Neural progenitor cell (in vitro differentiated cells): ENCODE measurements at regions not wholly inside any gene's neighbourhood (a gene's known extent, or its start where the extent isn't known, plus 50 kb on each side); places are given as distances from the start of the nearest gene placed in this dataset.
A peak's percentile ranks its signal among the peaks of the same experiment; 100 is the strongest.

ENCODE experiments used
- DNase-seq: peaks from one replicate; pipeline ENCODE4 v3.0.0-alpha.2; 2016; ENCODE audit warnings: low spot score
- H2AFZ ChIP-seq: fragments of 200-600 bp; sonication (generic); replicated peaks from 2 replicates; pipeline ENCODE4 v1.6.1; 2016; ENCODE audit warnings: antibody characterized with exemption
- H3F3A ChIP-seq: fragments of 200-600 bp; sonication (generic); 2 replicates; pipeline ENCODE4 v1.6.1; 2016; ENCODE audit warnings: antibody characterized with exemption, low read depth
- H3K27ac ChIP-seq: fragments of 200-600 bp; sonication (generic); 2 replicates; pipeline ENCODE4 v1.5.1; 2016; ENCODE audit warnings: mild to moderate bottlenecking
- H3K27me3 ChIP-seq: fragments of 200-600 bp; sonication (generic); 2 replicates; pipeline ENCODE4 v1.6.1; 2016; ENCODE audit warnings: mild to moderate bottlenecking, moderate library complexity
- H3K36me3 ChIP-seq: fragments of 200-600 bp; sonication (generic); 2 replicates; pipeline ENCODE4 v1.5.1; 2016
- H3K4me1 ChIP-seq: fragments of 200-600 bp; sonication (generic); 2 replicates; pipeline ENCODE4 v1.6.1; 2016; ENCODE audit warnings: mixed run types
- H3K4me2 ChIP-seq: fragments of 200-600 bp; sonication (generic); 2 replicates; pipeline ENCODE4 v1.6.1; 2016
- H3K4me3 ChIP-seq: fragments of 200-600 bp; sonication (generic); 2 replicates; pipeline ENCODE4 v1.5.1; 2016
- H3K79me2 ChIP-seq: fragments of 200-600 bp; sonication (generic); 2 replicates; pipeline ENCODE4 v1.6.1; 2016; ENCODE audit warnings: low read depth
- H3K9ac ChIP-seq: fragments of 200-600 bp; sonication (generic); 2 replicates; pipeline ENCODE4 v1.6.1; 2016
- H3K9me3 ChIP-seq: fragments of 200-600 bp; sonication (generic); 2 replicates; pipeline ENCODE4 v1.5.1; 2016; ENCODE audit warnings: low read depth
- H4K20me1 ChIP-seq: fragments of 200-600 bp; sonication (generic); 2 replicates; pipeline ENCODE4 v1.6.1; 2016; ENCODE audit warnings: low read depth
- H3K27ac Mint-ChIP-seq: 3 replicates; pipeline ENCODE4 v1.8.0; 2021; ENCODE audit warnings: mixed read lengths
- H3K27me3 Mint-ChIP-seq: 2 replicates; pipeline ENCODE4 v1.8.0; 2022; ENCODE audit warnings: low read depth, mild to moderate bottlenecking, inconsistent platforms, moderate library complexity, mixed read lengths; ENCODE audit not compliant: insufficient read depth
- H3K36me3 Mint-ChIP-seq: 3 replicates; pipeline ENCODE4 v1.8.0; 2021; ENCODE audit warnings: mixed read lengths
- H3K4me1 Mint-ChIP-seq: 3 replicates; pipeline ENCODE4 v1.8.0; 2021; ENCODE audit warnings: mixed read lengths
- H3K4me3 Mint-ChIP-seq: 3 replicates; pipeline ENCODE4 v1.8.0; 2021; ENCODE audit warnings: mild to moderate bottlenecking, moderate library complexity, mixed read lengths
- H3K9me3 Mint-ChIP-seq: 3 replicates; pipeline ENCODE4 v1.8.0; 2020; ENCODE audit warnings: mixed read lengths
- EZH2 ChIP-seq: fragments of 200-600 bp; sonication (generic); IDR thresholded peaks from 2 replicates; pipeline ENCODE4 v1.6.1; 2017; ENCODE audit warnings: antibody characterized with exemption, mild to moderate bottlenecking, moderate library complexity
- EZH2phosphoT487 ChIP-seq: fragments of 200-600 bp; sonication (generic); IDR thresholded peaks from 2 replicates; pipeline ENCODE4 v1.6.1; 2017; ENCODE audit warnings: antibody characterized with exemption
- TF ChIP-seq, protein P1 (sequence below): fragments of 200-600 bp; sonication (generic); IDR thresholded peaks from 2 replicates; pipeline ENCODE4 v1.5.1; 2017; ENCODE audit warnings: antibody characterized with exemption, mild to moderate bottlenecking

DNA sequence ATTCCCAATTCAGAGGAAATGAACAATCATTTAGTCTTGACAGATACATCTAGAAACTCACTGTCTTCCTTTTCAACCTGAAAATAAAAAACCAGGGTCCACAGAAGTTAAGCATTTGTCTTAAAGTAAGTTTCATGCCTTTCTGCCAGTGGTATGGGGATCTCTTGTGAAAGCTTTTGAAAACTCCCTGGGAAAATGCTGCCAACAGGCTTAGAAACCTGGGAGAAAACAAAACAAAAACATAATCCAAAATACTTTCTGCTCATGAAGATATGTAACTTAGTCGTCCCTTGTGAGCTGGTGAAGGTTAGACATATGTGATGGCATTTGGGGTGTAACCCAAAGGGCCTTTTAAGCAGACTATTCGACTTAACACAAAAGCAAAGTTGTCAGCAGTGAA is 66.4 kb upstream of the ZNF438 start:
- Histone ChIP-seq H4K20me1 (no peaks in the 10 kb centered on the region), H3K27me3 (no peaks in the 10 kb centered on the region), H3K4me2 (peak overlapping the region; percentile 5), H3F3A (no peaks in the 10 kb centered on the region), H3K4me1 (peaks cover 33% of the 10 kb centered on the region), H3K36me3 (no peaks in the 10 kb centered on the region), H3K9me3 (no peaks in the 10 kb centered on the region), H3K9ac (no peak overlapping the region), H3K4me3 (no peak overlapping the region), H2AFZ (peak overlapping the region; percentile 28), H3K27ac (no peak overlapping the region), H3K79me2 (no peaks in the 10 kb centered on the region)
- H3K27me3 Mint-ChIP-seq = no peaks in the 10 kb centered on the region
- H3K4me1 Mint-ChIP-seq = peaks cover 1% of the 10 kb centered on the region
- no peak overlapping the region for H3K27ac Mint-ChIP-seq
- H3K36me3 Mint-ChIP-seq = no peaks in the 10 kb centered on the region
- no peak overlapping the region for H3K4me3 Mint-ChIP-seq
- no peaks in the 10 kb centered on the region for H3K9me3 Mint-ChIP-seq
- DNase-seq = peak; percentile 25
- TF ChIP-seq EZH2 (no peak), EZH2phosphoT487 (no peak)
- TF ChIP-seq, protein P1, sequence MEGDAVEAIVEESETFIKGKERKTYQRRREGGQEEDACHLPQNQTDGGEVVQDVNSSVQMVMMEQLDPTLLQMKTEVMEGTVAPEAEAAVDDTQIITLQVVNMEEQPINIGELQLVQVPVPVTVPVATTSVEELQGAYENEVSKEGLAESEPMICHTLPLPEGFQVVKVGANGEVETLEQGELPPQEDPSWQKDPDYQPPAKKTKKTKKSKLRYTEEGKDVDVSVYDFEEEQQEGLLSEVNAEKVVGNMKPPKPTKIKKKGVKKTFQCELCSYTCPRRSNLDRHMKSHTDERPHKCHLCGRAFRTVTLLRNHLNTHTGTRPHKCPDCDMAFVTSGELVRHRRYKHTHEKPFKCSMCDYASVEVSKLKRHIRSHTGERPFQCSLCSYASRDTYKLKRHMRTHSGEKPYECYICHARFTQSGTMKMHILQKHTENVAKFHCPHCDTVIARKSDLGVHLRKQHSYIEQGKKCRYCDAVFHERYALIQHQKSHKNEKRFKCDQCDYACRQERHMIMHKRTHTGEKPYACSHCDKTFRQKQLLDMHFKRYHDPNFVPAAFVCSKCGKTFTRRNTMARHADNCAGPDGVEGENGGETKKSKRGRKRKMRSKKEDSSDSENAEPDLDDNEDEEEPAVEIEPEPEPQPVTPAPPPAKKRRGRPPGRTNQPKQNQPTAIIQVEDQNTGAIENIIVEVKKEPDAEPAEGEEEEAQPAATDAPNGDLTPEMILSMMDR = no peak

DNA sequence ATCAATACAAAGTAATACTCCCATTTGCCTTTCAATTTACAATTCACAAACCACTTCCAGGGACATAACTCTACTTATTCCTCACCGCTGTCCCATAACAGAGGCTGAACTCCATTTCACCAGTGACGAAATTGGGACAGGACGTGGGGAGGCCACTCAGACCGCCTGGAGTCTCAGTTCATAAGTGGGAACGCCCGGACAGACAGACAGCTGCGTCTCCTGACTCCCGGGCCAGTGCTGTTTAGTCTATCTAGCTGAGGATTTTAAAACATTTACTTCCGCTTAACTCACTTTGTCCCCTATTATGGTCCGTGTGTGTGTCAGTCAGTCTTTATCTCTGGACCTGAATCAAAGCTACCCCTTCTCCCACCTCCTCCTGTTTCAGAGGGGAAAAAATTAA is 67.4 kb upstream of the ZNF438 start:
- H3K27me3 Mint-ChIP-seq = no peaks in the 10 kb centered on the region
- H3K4me1 ChIP-seq = peaks cover 33% of the 10 kb centered on the region
- H3K4me2 ChIP-seq = no peak overlapping the region
- no peaks in the 10 kb centered on the region for H3F3A ChIP-seq
- no peaks in the 10 kb centered on the region for H3K27me3 ChIP-seq
- no peaks in the 10 kb centered on the region for H3K9me3 Mint-ChIP-seq
- no peak overlapping the region for H3K27ac ChIP-seq
- no peak for DNase-seq
- H3K4me1 Mint-ChIP-seq = peaks cover 4% of the 10 kb centered on the region
- no peaks in the 10 kb centered on the region for H3K36me3 ChIP-seq
- no peaks in the 10 kb centered on the region for H3K9me3 ChIP-seq
- no peaks in the 10 kb centered on the region for H3K79me2 ChIP-seq
- no peaks in the 10 kb centered on the region for H3K36me3 Mint-ChIP-seq
- H3K4me3 Mint-ChIP-seq = no peak overlapping the region
- H3K4me3 ChIP-seq = no peak overlapping the region
- H4K20me1 ChIP-seq = no peaks in the 10 kb centered on the region
- H3K27ac Mint-ChIP-seq = no peak overlapping the region
- no peak overlapping the region for H2AFZ ChIP-seq
- TF ChIP-seq EZH2 = no peak
- TF ChIP-seq EZH2phosphoT487 = no peak
- TF ChIP-seq, protein P1 = no peak
- no peak overlapping the region for H3K9ac ChIP-seq

DNA sequence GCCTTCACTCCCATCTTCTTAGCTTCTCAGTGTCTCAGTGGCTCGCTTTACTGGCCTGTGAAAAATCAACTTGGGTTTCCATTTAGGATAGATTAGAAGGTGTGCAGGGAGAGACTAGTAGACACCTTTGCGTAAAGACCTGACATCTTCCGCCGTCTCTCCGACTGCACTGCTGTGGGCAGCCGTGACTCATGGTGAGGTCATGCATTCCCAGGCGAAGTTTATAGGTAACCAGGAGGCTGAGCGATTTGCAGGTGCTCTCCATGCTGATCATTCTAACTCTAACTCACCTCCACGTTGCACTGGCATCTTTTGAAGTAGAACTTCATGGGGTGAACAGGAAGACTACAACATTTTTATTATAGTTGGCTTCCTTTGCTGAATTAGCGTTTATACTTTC is 68.0 kb upstream of the ZNF438 start:
- Histone ChIP-seq H3K79me2 (no peaks in the 10 kb centered on the region), H3K4me3 (no peak overlapping the region), H3K27me3 (no peaks in the 10 kb centered on the region), H2AFZ (no peak overlapping the region), H3K9me3 (no peaks in the 10 kb centered on the region), H3K36me3 (no peaks in the 10 kb centered on the region), H3K9ac (no peak overlapping the region), H3K4me2 (no peak overlapping the region), H3F3A (no peaks in the 10 kb centered on the region), H3K4me1 (peaks cover 36% of the 10 kb centered on the region), H4K20me1 (no peaks in the 10 kb centered on the region), H3K27ac (no peak overlapping the region)
- TF ChIP-seq EZH2 (no peak), EZH2phosphoT487 (no peak)
- TF ChIP-seq, protein P1 = no peak
- Mint-ChIP-seq H3K4me1 (peaks cover 6% of the 10 kb centered on the region), H3K27me3 (no peaks in the 10 kb centered on the region), H3K27ac (no peak overlapping the region), H3K9me3 (no peaks in the 10 kb centered on the region), H3K4me3 (no peak overlapping the region), H3K36me3 (no peaks in the 10 kb centered on the region)
- no peak for DNase-seq
